ENCODE measurements at regions not wholly inside any gene's neighbourhood (a gene's known extent, or its start where the extent isn't known, plus 50 kb on each side); places are given as distances from the start of the nearest gene placed in this dataset.

GRCh38 chr2:223238301-223238700, 186.3 kb downstream of the KCNE4 start:
- no peak for TF ChIP-seq CTCF (IDR thresholded peaks at IDR 0.05)
- no peak for TF ChIP-seq MLX (CRISPR knock-in tag; IDR thresholded peaks at IDR 0.05)
- no peak for TF ChIP-seq FOXP4 (CRISPR knock-in tag; IDR thresholded peaks at IDR 0.05)
- no peak for TF ChIP-seq ZNF138 (CRISPR knock-in tag; conservative IDR thresholded peaks at IDR 0.05)
- TF ChIP-seq IRF1 (CRISPR knock-in tag; IDR thresholded peaks at IDR 0.05): no peak
- TF ChIP-seq ATF2 (CRISPR knock-in tag; IDR thresholded peaks at IDR 0.05; ENCODE audit: borderline replicate concordance, low read depth): no peak
- TF ChIP-seq JUN (CRISPR knock-in tag; IDR thresholded peaks at IDR 0.05): no peak
- TF ChIP-seq E2F1 (CRISPR knock-in tag; IDR thresholded peaks at IDR 0.05): no peak
- TF ChIP-seq TCF7 (CRISPR knock-in tag; IDR thresholded peaks at IDR 0.05; ENCODE audit: low read depth): no peak
- TF ChIP-seq MAX (CRISPR knock-in tag; IDR thresholded peaks at IDR 0.05): no peak
- TF ChIP-seq NR2C2 (CRISPR knock-in tag; IDR thresholded peaks at IDR 0.05): no peak
- TF ChIP-seq SP1 (CRISPR knock-in tag; conservative IDR thresholded peaks at IDR 0.05): no peak
